ENCODE measurements at regions not wholly inside any gene's neighbourhood (a gene's known extent, or its start where the extent isn't known, plus 50 kb on each side); places are given as distances from the start of the nearest gene placed in this dataset.

DNA sequence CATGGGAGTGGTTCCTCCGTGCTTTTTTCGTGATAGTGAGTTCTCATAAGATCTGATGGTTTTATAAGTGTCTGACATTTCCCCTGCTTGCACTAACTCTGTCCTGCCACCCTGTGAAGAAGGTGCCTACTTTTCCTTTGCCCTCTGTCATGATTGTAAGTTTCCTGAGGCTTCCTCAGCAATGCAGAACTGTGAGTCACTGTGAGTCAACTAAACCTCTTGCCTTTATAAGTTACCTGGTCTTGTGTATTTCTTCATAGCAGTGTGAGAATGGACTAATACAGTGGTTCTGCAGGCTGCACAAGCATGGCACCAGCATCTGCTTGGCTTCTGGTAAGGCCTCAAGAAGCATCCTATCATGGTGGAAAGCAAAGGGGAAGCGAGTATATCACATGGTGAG, 1144.6 kb downstream of the SORCS3 start:
- TF ChIP-seq, protein P1, sequence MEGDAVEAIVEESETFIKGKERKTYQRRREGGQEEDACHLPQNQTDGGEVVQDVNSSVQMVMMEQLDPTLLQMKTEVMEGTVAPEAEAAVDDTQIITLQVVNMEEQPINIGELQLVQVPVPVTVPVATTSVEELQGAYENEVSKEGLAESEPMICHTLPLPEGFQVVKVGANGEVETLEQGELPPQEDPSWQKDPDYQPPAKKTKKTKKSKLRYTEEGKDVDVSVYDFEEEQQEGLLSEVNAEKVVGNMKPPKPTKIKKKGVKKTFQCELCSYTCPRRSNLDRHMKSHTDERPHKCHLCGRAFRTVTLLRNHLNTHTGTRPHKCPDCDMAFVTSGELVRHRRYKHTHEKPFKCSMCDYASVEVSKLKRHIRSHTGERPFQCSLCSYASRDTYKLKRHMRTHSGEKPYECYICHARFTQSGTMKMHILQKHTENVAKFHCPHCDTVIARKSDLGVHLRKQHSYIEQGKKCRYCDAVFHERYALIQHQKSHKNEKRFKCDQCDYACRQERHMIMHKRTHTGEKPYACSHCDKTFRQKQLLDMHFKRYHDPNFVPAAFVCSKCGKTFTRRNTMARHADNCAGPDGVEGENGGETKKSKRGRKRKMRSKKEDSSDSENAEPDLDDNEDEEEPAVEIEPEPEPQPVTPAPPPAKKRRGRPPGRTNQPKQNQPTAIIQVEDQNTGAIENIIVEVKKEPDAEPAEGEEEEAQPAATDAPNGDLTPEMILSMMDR (IDR thresholded peaks at IDR 0.05), result no peak

DNA sequence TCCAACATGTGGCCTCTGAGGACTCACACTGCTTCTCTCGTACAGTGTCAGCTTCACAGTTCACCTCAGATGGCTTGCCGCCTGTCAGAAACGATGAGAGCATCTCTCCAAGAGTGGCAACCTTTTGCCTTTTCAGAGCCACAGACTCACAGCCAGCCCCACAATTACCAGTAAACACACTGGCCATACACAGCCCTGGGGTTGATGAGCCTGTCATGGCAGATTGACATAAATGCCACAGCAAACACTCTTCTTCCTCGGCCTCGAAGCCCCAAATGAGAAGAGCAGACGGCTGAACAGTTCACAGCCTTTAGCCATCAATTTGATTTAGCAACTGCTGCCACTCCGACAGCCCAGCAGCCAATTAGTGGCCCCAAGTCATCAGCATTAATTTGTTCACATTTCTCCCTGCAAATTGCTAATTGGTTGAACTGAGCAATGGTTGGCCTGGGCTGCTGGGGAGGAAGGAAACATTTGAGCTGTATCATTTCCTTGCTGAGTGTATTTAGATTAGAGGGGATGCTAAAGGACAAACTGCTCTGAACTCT, 1142.9 kb downstream of the SORCS3 start:
- Histone ChIP-seq H3K27me3 (no peaks in the 10 kb centered on the region), H3K9me3 (no peaks in the 10 kb centered on the region), H3K27ac (no peak overlapping the region), H3K4me1 (no peaks in the 10 kb centered on the region), H3K4me3 (no peak overlapping the region), H3K36me3 (no peaks in the 10 kb centered on the region)
- TF ChIP-seq, protein P1 (IDR thresholded peaks at IDR 0.05), result no peak
- intact Hi-C loops (cut with DNase I), result no loop called here
- DNase-seq (no peak), ATAC-seq (no peak)

More for the DNA sequence above, 1144.6 kb downstream of the SORCS3 start:
- no peak overlapping the region for H3K27ac ChIP-seq
- intact Hi-C loops (cut with DNase I), result no loop called here
- H3K36me3 ChIP-seq, result no peaks in the 10 kb centered on the region
- DNase-seq (no peak), ATAC-seq (no peak)
- H3K27me3 ChIP-seq, result no peaks in the 10 kb centered on the region
- H3K4me3 ChIP-seq, result no peak overlapping the region
- no peaks in the 10 kb centered on the region for H3K9me3 ChIP-seq
- H3K4me1 ChIP-seq, result no peaks in the 10 kb centered on the region

DNA sequence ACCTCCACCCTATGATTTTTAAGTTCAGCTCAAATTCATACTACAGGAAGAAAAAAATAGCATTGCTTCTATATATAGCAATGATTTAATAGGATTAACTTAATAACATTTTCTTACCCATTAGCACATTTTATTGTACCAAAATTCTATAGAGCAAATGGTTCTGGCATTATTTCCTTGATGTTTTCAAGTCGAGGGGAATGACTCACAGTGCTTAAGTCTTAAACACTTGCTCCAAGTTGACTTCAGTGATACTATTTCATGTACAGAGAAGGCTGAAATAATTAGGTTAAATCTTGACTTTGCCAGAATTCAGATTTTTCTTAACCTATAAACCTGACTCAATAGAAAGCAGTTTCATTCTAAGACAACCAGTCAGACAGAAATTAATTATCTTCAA, 1133.8 kb downstream of the SORCS3 start:
- TF ChIP-seq, protein P1 (IDR thresholded peaks at IDR 0.05), result no peak
- ATAC-seq (no peak), DNase-seq (no peak)
- Histone ChIP-seq H3K27me3 (no peaks in the 10 kb centered on the region), H3K4me3 (no peak overlapping the region), H3K27ac (no peak overlapping the region), H3K4me1 (no peaks in the 10 kb centered on the region), H3K9me3 (no peaks in the 10 kb centered on the region), H3K36me3 (no peaks in the 10 kb centered on the region)
- intact Hi-C loops (cut with DNase I), result no loop called here

DNA sequence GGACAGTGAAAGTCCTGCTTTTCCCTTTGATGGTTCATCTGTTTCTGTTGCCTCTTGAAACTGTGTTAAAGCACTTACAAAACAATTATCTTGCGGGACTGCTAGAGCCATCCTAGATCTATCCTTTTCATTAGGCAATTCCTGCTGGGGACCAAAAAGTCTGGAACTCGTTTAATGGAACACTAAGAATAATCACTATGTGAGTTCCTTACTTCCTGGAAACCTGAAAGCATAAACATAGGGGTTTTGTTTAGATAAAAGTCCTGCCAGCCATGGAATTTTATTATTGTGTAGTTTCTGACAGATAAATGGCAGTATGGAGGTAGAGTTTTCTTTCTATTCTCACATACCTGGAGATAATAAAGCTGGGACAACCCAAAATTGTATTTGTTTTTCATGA, 1133.3 kb downstream of the SORCS3 start:
- H3K4me1 ChIP-seq, result no peaks in the 10 kb centered on the region
- no peak overlapping the region for H3K27ac ChIP-seq
- ATAC-seq (no peak), DNase-seq (no peak)
- no peak overlapping the region for H3K4me3 ChIP-seq
- H3K36me3 ChIP-seq, result no peaks in the 10 kb centered on the region
- TF ChIP-seq, protein P1 (IDR thresholded peaks at IDR 0.05), result no peak
- H3K9me3 ChIP-seq, result no peaks in the 10 kb centered on the region
- intact Hi-C loops (cut with DNase I), result no loop called here
- H3K27me3 ChIP-seq, result no peaks in the 10 kb centered on the region

DNA sequence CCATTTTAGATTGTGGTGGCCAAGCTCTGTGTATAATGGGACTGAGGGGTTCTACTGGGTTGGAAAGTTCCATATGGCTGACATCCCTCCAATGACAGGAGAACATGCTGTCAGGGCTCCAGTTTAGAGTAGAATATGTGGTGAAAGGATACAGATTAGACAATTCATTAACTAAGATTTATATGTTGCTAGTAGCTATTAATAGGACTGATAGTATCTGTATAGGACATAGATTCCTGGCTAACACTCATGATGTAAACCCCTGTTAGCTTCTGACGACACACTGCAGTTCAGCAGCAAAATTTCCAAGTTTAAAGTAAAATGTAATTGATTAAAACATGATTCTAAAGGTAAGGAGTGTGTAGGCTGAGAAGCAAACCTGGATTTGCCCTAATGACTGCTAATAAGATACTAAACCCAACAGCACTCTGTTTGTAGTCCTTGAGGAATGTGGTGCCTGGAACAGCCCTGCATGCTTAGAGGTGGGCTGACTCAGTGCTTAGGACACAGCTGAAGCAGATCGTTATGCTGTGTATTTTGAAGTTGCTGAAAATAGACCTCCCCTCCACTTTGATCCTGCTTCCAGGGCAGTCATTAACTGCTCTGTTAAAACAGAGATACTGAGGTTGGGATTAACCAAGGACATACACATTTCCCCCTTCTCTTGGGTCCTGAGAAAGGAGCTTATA, 1129.6 kb downstream of the SORCS3 start:
- Histone ChIP-seq H3K4me3 (no peak overlapping the region), H3K9me3 (no peaks in the 10 kb centered on the region), H3K27me3 (no peaks in the 10 kb centered on the region), H3K4me1 (no peaks in the 10 kb centered on the region), H3K27ac (no peak overlapping the region), H3K36me3 (no peaks in the 10 kb centered on the region)
- TF ChIP-seq, protein P1 (IDR thresholded peaks at IDR 0.05), result no peak
- intact Hi-C loops (cut with DNase I), result no loop called here
- ATAC-seq (no peak), DNase-seq (no peak)
